HG02588 (cell line): ENCODE measurements at regions not wholly inside any gene's neighbourhood (a gene's known extent, or its start where the extent isn't known, plus 50 kb on each side); places are given as distances from the start of the nearest gene placed in this dataset.

Source experiments
- ATAC-seq: cut with Tn5 transposase; IDR thresholded peaks from one replicate; pipeline ENCODE4 v1.9.1; 2021; ENCODE audit warnings: mild to moderate bottlenecking, moderate library complexity; ENCODE audit not compliant: unreplicated experiment

DNA sequence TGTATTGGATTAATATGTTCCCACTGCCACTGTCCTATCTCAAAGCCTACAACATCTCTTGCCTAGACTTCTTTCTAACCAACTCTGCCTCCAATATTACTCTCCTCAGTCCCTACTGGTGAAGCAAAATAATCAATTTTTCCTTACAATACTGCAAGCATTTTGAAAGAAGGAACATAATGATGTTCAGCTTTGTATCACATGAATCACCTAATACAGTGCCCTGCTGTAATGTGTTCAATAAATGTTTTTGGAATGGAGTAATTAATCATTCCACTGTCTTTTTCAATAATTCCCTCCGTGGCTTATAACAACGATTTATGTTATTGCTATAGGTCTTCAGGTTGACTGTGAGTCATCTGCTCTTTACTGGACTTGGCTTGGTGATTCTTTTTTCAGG is 356.4 kb downstream of the TDRD15 start:
- no peak for ATAC-seq

DNA sequence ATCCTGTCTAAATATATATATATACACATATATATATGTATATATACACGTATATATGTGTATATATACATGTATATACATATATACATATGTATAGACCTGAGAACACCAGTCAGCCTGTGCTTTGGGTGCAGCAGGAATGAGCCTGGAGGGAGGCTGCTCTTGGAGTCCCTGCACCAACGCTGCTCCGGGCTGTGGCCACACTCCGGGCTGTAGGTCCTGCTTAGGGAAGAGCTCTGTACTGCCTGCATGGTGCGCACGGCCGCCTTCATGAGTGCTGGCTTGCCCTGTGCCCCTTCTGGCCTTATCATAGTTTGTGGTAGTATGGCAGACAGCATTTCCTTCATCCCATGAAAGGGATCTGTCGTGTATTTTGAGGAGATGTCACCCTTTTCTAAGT is 360.9 kb downstream of the TDRD15 start:
- no peak for ATAC-seq

DNA sequence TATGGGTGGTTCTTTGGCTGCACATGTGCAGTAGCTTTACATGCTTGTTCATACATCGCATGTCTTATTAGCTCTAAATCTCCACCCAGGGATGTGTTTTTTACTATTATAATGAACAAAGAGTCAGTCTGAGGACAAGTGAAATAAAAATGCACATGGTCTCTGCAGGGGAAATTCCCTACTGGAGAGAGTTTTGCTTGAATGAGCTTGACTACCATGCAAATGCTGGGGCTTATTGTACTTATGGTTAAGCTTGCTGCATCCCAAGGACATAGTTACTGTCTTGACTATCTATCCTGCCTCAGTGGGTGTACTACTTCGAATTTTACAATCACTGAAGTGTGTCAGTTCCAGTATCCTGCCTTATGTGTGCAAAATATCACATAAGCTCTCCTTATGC is 362.7 kb downstream of the TDRD15 start:
- peak; percentile 57 for ATAC-seq

DNA sequence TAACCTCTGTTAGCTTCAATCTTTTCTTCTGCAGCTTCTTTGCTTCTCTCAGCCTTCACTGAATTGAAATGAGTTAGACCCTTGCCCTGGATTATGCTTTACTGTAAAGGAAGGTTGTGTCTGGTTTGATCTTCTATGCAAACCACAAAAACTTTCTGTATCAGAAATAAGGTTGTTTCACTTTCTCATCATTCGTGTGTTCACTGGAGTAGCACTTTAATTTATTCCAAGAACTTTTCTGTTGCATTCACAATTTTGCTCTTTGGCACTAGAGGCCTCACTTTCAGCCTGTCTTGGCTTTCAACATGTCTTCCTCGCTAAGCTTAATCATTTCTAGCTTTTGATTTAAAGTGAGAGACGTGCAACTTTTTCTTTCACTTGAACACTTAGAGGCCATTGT is 365.3 kb downstream of the TDRD15 start:
- ATAC-seq, result no peak

DNA sequence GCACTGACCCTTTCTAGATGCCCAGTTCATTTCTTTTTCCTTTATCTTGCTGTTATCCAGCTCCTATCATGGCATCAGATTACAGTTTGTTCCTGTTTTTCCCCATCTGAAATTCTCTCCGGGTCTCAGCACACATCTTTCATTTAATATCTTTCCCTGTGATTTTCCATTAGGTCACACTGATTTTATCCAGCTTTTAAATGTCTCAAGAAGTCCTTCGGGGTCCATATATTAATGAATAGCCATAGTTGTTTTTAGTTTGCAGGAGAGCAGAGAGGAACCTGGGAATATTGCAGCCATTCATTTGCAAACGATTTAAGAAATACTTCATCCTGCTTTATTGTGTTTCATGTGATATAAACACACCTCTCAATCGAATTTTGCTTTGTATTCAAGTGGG is 374.2 kb downstream of the TDRD15 start:
- no peak for ATAC-seq

DNA sequence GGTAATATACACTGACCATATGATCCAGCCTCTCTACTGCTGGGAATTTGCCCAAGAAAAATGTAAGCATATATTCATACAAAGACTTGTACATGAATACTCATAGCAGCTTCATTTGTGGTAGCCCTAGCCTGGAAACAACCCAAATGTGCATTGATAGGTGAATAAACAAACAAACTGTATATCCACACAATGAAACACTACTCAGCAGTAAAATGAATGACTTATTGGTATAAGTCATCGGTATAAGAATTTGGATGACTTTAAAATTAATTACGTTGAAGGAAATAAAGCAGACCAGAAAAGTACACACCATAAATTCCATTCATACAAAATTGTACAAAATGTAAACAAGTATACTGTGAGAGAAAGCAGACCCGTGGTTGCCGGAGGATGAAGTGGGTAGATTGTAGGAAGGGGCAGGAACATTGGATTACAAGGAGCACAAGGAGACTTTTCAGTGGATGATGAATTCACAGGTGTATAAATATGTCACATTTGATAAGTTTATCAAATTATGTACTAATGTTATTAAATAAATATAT is 376.7 kb downstream of the TDRD15 start:
- ATAC-seq, result no peak

DNA sequence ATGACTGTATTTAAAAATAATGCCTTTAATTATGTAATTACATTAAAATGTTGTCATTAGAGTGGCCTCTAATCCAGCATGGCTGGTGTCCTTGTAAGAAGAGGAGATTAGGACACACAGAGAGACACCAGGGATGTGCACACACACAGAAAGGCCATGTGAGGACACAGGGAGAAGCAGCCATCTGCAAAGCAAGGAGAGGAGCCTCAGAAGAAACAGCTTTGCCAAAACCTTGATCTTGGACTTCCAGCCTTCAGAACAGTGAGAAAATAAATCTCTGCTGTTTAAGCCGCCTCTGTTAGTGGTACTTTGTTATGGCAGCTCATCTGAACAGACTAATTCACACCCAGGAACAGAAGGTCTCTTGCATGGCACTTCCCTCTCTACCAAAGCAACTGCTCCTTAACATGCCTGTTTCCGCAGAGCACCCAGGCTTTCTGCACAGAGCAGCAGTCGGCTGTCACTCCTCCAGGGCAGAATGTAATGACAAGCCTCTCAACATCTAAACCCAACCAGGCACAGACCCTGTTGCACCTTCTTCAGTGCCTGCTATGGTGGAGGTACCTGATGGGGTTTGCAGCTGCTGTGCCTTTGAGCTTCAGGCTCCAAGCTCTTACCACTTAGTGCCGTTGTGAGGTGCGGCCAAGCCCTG is 377.7 kb downstream of the TDRD15 start:
- no peak for ATAC-seq

DNA sequence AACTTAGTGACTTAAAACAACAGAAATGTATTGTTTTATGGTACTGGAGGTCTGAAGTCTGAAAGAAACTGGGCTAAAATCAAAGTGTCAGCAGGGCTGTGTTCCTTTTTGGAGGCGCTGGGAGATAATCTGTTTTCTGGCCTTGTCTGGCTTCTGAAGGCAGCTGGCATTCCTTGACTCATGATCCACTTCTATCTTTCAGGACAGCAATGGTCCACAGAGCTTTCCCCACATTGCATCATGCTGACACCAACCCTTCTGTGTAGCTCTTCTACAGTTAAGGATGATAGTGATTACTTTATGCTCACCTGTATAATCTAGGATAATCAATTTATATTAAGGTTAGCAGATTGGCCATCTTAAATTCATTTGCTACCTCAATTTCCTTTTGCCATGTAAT is 392.1 kb downstream of the TDRD15 start:
- ATAC-seq, result no peak

DNA sequence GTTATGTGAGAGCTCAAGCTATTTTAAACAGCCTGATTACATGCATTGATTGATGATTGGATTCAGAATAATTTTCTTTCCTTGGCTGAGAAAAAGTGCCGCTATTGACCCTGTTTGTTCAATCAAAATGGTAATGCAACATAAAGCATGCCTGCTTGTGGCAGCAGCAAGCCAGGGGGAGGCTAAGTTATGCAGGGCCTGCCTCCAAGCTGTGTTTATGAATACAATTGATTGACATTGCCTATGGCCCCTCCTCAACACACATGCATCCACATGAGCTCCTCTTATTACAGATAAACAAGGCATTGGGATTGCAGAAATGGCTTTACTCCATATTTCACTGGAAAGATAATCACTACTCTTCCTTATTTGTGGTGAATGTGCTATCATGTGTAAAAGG is 395.6 kb downstream of the TDRD15 start:
- ATAC-seq, result no peak

DNA sequence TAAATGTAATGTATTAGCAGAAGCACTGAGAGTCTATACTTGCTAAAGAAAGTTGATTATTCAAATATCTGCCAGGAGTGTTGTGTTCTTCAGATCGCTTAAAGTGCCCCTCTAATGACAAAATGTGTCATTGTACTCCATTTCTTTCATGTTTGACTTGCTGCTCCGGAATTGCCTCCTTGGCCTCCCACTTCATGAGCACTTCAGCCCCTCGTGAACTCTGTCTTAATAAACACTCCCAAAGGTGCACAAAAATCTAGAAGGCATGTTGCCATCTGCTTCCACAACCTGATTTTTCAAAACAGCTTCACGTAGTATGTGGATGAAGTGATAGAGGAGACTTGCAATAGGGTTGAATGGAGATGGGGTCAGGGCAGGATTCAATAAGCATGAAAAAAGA is 396.1 kb downstream of the TDRD15 start:
- ATAC-seq, result no peak

DNA sequence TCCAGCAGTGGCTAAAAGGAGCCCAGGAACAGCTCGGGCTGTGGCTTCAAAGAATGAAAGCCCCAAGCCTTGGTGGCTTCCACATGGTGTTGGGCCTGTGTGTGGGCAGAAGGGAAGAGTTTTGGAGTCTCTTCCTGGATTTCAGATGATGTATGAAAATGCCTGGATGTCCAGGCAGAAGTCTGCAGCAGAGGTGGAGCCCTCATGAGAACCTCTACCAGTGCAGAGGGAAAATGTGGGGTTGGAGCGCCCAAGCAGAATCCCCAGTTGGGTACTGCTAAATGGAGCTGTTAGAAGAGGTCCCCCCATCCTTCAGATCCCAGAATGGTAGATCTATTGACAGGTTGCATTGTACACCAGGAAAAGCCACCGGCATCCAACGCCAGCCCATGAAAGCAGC is 412.1 kb downstream of the TDRD15 start:
- no peak for ATAC-seq

DNA sequence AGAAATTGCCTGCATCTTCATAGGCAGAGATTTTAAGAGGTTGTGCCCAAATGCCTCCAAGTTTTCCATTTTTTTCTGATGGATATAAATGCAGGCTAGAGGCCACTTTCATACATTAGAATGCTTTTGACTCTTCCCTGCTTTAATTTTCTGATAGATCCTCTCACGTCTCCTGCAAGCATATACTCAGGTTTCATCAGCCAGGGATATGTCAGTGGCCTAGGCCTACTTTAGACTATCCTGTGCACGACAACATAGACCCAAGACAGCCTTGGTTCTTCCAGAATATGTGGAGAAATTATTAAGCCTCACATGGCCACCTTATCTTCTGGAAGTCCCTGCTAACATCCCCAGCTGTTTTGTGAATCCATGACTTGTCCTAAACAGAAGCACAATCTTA is 415.9 kb downstream of the TDRD15 start:
- no peak for ATAC-seq

DNA sequence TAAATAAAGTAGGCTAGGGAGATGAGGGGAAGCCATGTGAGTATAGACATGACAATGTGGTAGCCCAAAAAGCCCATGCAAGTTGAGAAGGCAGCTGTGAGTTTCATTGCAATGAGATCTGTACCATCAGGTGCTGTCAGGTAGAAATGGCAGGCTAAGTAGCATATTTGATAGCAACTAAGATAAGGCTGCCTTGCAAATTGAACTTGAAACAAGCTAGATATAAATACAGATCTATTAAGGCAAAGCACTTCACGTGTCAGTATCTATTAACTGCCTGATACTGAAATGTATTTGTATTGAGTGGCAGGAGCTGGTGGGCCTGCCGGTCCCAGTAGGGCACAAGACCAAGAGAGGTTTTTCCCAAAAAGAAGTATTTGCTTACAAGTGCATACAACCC is 419.9 kb downstream of the TDRD15 start:
- no peak for ATAC-seq

DNA sequence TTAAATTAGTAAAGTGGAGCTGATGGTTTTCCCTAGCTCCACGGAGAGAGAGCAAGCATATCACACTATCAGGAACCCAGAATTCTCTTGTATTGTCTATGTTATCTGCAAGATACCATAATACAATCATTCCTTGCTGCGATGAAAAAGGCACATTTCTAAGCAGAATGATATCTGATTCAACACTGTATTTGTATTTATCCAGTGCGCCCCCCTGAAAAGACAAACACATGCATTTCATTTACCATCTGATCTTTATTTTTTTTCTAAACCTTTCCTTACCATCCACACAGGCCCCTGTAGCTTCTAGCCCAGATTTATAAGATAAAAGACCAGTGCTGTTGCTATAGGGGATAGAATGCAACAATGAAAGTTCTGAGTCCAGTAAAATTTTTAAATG is 420.6 kb downstream of the TDRD15 start:
- no peak for ATAC-seq

DNA sequence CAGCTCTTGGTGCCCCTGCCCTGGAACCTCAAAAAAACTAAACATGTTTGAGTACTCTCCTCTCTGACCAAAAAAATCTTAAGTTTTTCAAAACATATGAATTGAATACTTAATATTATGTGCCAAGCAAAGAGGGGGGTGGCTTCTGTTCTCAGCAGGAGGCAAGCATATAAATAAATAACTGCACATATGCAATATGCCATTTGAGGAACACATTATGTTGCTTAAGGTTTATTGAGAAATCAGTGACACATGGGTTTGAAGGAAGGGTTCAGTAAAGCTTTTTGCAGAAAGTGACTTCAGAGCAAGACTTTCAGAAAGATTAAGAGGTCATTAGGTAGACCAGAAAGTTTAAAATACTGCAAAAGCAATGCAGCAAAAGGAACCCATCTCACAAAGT is 429.2 kb downstream of the TDRD15 start:
- no peak for ATAC-seq

DNA sequence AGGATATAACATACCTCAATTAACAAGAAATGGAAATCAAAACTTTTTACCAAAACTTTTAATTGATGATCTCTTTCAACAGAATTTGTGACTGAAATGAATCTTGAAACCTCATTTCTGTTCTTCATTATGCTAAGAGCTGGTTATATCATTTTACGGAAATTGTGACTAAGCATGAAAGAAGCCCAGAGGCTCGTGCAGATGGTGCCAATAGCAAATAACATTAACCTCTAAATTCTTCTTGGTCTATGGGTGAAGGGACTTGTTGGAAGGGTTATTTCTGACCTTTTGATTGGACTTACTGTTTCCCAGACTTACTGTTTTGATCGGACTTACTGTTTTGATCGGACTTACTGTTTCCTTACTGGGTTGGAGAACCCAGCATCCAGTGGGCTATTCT is 435.6 kb downstream of the TDRD15 start:
- ATAC-seq, result no peak

DNA sequence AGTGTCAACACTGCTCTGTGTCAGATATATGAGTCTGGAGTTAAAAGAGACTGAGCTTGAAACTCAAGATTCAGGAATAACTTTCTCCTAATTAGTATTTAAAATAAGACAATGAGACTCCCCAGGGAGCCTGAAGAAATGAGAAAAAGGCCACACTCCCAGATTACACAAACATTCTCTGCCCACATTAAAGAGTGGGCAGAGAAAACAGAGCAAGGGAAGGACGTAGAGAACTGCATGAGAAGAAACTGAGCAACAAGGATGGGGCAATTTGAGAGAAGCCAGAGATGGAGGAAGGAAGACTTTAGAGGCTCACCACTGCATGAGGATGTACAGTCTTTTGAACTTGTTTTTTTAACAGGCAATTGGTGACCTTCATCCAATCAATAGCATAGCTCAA is 438.2 kb downstream of the TDRD15 start:
- ATAC-seq, result no peak

DNA sequence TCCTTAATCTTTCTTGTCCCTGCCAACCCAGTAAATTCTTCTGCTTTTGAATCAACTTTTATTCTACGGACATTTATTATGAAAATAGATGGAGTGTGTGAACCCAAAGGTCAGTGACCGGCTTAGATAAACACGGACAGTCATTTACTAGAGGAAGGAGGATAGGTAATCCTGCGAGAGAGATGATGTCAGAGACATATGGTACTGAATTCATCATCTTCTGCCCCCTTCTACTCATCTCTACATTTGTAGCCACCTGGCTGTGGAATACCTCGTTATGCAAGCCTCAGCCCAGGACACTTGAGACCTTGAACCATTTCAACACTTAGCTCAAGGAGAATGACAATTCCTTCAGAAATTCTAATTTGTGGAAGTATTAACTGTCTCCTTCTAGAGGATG is 443.6 kb downstream of the TDRD15 start:
- ATAC-seq, result no peak

DNA sequence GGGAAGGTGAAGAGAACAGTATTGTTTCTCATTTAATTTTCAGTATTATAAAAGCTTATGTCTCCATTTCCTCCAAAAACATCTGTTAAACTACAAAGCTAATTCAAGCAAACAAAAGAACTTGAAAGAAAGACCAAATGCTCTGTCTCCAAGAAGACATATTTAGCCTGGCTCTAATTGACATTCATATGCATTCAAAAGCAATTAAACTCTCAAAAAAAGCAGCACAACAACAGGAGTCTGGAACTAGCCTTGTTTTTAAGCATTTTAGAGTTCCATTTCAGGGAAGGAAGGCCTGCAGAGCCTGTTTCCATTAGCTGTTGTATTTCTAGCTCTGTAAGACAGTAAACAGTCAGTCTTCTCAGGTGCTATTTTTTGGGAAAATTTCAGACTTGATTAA is 447.9 kb downstream of the TDRD15 start:
- no peak for ATAC-seq

DNA sequence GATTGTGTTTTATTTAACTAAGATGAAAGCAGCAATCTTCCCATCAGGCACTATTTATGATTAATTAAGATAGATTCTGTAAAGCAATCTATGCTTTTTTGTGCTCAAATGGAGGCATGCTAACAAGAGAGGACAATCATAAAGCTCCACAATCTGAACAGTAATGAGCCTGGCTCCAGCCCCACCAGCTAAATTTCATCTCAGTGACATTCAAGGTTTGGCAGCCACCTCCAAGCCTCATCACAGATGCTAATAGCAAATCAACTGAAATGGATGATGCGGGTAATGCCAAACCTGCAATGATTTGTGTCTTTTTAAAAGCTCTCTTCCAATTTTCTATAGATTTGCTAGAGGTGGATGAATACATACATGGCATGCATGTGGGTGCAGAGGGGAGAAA is 456.6 kb downstream of the TDRD15 start:
- no peak for ATAC-seq

DNA sequence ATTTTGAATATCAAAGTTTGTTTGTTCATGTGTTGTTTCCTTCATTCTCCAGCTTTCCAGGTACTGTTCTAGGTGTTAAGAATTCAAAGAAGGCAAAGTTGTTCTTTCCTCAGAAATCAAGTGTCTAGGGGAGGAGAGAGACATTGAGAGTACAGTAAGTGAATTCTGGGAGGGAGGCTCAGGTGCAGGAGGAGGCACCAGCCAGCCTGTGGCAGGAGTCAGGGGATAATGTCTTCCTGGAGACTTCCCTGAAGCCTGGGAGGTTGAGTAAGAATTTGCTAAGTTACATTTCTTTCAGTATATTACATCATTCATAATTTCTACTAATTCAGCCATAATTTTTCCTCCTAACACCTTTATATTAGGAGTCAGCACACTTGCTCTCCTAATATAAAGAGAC is 462.1 kb downstream of the TDRD15 start:
- no peak for ATAC-seq

DNA sequence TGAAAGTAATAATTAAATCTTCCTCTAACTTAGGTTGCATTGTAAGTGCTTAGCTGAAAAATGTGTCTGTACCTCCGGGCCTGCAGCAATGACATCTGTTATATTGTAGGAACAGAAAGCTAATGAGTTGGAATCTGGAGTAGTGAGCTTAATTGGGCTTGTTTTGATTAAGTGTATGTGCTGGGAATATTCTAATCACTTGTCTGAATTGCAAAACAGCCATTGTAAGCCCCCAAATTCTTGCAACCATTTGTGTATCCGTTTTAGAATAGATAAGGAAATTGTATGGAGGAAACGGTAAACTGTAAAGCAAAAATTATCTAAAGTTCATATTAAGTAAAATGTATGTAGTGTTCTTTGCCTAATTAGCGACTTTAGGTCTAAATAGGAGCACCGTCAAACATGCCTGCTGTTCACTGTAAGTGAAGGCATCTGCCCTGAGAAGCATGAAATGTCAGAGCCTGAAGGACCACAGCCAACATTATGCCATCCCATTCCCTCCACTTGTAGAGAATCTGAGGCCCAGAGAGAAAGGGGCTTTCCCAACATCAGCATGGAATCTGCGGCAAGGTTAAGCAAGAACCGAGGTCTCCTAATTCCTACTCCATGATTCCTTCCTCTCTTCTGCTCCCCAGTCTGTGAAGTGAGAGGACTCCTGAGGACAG is 466.4 kb downstream of the TDRD15 start:
- no peak for ATAC-seq

DNA sequence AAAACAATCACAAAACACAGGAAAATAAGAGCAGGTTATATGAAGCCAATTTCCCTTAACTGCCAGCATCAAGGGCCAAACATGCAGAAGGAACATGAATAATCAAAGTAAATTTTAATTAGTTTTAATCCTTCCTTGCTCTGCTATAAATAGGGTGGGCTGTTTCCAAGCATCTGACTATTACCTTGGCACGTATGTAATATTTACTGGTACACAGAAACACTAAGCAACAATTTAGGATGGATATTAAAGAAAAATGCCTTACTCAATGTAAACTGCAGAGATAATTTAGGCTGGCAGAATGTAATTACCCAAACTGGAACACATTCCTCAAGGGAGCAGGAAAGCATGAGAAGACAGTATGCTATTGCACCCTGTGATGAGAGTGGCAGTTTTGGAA is 468.2 kb downstream of the TDRD15 start:
- no peak for ATAC-seq
